ENCODE measurements at regions not wholly inside any gene's neighbourhood (a gene's known extent, or its start where the extent isn't known, plus 50 kb on each side); places are given as distances from the start of the nearest gene placed in this dataset.

DNA sequence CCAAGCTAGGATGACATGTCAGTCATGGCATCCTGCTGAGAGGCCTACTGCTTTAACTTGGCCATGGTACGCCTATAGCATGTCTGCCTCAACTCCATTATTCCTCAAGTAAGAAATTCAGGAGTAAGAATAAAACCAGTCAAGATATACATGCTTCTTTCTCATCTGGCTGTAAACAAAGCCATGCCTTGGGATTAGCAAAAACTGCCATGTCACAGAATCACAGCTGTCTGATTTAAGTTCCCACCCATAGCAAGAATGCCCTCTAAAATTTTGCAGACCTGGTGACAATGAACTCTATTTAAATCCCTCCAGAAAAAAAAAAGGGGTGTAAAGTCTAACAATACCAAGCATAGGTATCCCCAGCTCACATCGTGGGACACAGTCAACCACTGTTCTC is 55.6 kb upstream of the ACAN start:
- TF ChIP-seq, protein P1, sequence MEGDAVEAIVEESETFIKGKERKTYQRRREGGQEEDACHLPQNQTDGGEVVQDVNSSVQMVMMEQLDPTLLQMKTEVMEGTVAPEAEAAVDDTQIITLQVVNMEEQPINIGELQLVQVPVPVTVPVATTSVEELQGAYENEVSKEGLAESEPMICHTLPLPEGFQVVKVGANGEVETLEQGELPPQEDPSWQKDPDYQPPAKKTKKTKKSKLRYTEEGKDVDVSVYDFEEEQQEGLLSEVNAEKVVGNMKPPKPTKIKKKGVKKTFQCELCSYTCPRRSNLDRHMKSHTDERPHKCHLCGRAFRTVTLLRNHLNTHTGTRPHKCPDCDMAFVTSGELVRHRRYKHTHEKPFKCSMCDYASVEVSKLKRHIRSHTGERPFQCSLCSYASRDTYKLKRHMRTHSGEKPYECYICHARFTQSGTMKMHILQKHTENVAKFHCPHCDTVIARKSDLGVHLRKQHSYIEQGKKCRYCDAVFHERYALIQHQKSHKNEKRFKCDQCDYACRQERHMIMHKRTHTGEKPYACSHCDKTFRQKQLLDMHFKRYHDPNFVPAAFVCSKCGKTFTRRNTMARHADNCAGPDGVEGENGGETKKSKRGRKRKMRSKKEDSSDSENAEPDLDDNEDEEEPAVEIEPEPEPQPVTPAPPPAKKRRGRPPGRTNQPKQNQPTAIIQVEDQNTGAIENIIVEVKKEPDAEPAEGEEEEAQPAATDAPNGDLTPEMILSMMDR (IDR thresholded peaks at IDR 0.05): no peak
- TF ChIP-seq POLR2A (IDR thresholded peaks at IDR 0.05) (no peak), POLR2AphosphoS5 (IDR thresholded peaks at IDR 0.05) (no peak)
